Stimulated activated effector memory CD8-positive, alpha-beta T cell treated with anti-CD3 and anti-CD28 coated beads, Interleukin-12 subunit alpha, Interleukin-12 subunit beta, amount 100 ng/mL, for 72 hours (primary cell): ENCODE measurements at regions not wholly inside any gene's neighbourhood (a gene's known extent, or its start where the extent isn't known, plus 50 kb on each side); places are given as distances from the start of the nearest gene placed in this dataset.
A peak's percentile ranks its signal among the peaks of the same experiment; 100 is the strongest.

Source experiments
- ATAC-seq: fragments of 150-1000 bp; cut with Tn5 transposase; 2 replicates; pipeline ENCODE4 v1.10.0; 2021
- DNase-seq, 2 donors: peaks; one replicate each; pipeline ENCODE4 v3.0.0; 2021 to 2022; ENCODE audit warnings: low spot score in 2 of 2
- H3K27ac Mint-ChIP-seq: one replicate; pipeline ENCODE4 v1.8.0; 2022; ENCODE audit warnings: mild to moderate bottlenecking, mixed read lengths
- H3K36me3 Mint-ChIP-seq: one replicate; pipeline ENCODE4 v1.8.0; 2022; ENCODE audit warnings: mild to moderate bottlenecking, mixed read lengths
- H3K4me1 Mint-ChIP-seq: one replicate; pipeline ENCODE4 v1.8.0; 2022; ENCODE audit warnings: mixed read lengths
- H3K4me3 Mint-ChIP-seq: one replicate; pipeline ENCODE4 v1.8.0; 2022; ENCODE audit warnings: mild to moderate bottlenecking, mixed read lengths
- H3K9me3 Mint-ChIP-seq: one replicate; pipeline ENCODE4 v1.8.0; 2022; ENCODE audit warnings: mixed read lengths

GRCh38 chr18:23334569-23334968, 118.5 kb upstream of the RIOK3 start:
- no peak overlapping the region for H3K27ac Mint-ChIP-seq
- no peak for ATAC-seq
- no peaks in the 10 kb centered on the region for H3K36me3 Mint-ChIP-seq

DNA sequence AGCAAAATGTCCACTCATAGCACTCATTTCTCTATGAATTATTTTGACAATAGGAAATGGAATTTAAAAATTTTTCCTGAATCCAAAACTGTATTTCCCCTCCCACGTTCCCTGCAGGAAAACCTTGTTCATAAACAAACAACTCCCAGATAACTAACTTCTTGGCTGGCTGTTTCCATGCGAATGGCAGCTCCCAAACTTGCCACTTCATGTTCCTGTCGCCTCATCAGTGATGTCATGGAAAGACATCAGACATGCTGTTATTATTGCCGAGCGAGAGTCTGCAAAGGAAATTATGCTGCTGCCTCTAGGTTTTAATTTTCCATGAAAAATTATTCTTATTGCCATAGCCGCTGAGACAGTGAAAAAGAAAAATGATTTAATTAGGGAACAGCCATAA, 117.0 kb upstream of the RIOK3 start:
- H3K36me3 Mint-ChIP-seq: no peaks in the 10 kb centered on the region
- no peaks in the 10 kb centered on the region for H3K4me1 Mint-ChIP-seq
- DNase-seq (no peak), ATAC-seq (no peak)
- H3K9me3 Mint-ChIP-seq: no peaks in the 10 kb centered on the region
- no peak overlapping the region for H3K4me3 Mint-ChIP-seq
- no peak overlapping the region for H3K27ac Mint-ChIP-seq

More at GRCh38 chr18:23334569-23334968, 118.5 kb upstream of the RIOK3 start:
- H3K4me3 Mint-ChIP-seq: no peak overlapping the region
- no peaks in the 10 kb centered on the region for H3K4me1 Mint-ChIP-seq
- no peaks in the 10 kb centered on the region for H3K9me3 Mint-ChIP-seq
- DNase-seq: no peak

GRCh38 chr18:23337599-23338444, 115.3 kb upstream of the RIOK3 start:
- no peak overlapping the region for H3K27ac Mint-ChIP-seq
- no peaks in the 10 kb centered on the region for H3K9me3 Mint-ChIP-seq
- ATAC-seq: no peak
- H3K4me3 Mint-ChIP-seq: no peak overlapping the region
- no peaks in the 10 kb centered on the region for H3K36me3 Mint-ChIP-seq
- DNase-seq: no peak
- peaks cover 5% of the 10 kb centered on the region for H3K4me1 Mint-ChIP-seq

GRCh38 chr18:23340661-23341060, 112.4 kb upstream of the RIOK3 start:
- Mint-ChIP-seq H3K9me3 (no peaks in the 10 kb centered on the region), H3K4me3 (no peak overlapping the region), H3K27ac (no peak overlapping the region), H3K36me3 (no peaks in the 10 kb centered on the region), H3K4me1 (peaks cover 5% of the 10 kb centered on the region)
- no peak for ATAC-seq
- DNase-seq: peak in 1 of 2 donors; percentile 25

- H3K9me3 Mint-ChIP-seq: no peaks in the 10 kb centered on the region
- H3K36me3 Mint-ChIP-seq: no peaks in the 10 kb centered on the region
- DNase-seq (no peak), ATAC-seq (peak; percentile 57)
- H3K4me1 Mint-ChIP-seq: peaks cover 5% of the 10 kb centered on the region
- no peak overlapping the region for H3K4me3 Mint-ChIP-seq
- no peak overlapping the region for H3K27ac Mint-ChIP-seq
These were observed 111.7 kb upstream of the RIOK3 start for GRCh38 chr18:23341383-23341782.

GRCh38 chr18:23341983-23342382, 111.1 kb upstream of the RIOK3 start:
- Mint-ChIP-seq H3K27ac (no peak overlapping the region), H3K4me1 (peaks cover 5% of the 10 kb centered on the region), H3K36me3 (no peaks in the 10 kb centered on the region), H3K9me3 (no peaks in the 10 kb centered on the region), H3K4me3 (no peak overlapping the region)
- DNase-seq: no peak
- no peak for ATAC-seq

DNA sequence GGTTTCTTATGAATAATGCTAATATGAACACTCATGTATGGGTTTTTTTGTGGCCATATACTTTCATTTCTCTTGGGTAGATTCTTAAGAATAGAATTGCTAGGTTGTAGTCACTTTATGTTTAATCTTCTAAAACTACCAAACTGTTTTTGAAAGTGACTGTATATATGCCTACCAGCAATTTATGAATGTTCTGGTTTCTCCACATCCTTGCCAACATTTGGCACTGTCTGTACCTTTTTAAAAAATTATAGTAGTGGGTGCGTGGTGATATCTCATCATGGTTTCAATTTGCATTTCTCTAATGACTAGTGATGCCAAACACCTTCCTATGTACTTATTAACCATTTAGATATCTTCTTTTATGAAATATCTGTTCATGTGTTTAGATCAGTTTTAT, 110.6 kb upstream of the RIOK3 start:
- no peak overlapping the region for H3K27ac Mint-ChIP-seq
- peaks cover 5% of the 10 kb centered on the region for H3K4me1 Mint-ChIP-seq
- H3K36me3 Mint-ChIP-seq: no peaks in the 10 kb centered on the region
- no peak for DNase-seq
- peak; percentile 65 for ATAC-seq
- no peaks in the 10 kb centered on the region for H3K9me3 Mint-ChIP-seq
- no peak overlapping the region for H3K4me3 Mint-ChIP-seq

DNA sequence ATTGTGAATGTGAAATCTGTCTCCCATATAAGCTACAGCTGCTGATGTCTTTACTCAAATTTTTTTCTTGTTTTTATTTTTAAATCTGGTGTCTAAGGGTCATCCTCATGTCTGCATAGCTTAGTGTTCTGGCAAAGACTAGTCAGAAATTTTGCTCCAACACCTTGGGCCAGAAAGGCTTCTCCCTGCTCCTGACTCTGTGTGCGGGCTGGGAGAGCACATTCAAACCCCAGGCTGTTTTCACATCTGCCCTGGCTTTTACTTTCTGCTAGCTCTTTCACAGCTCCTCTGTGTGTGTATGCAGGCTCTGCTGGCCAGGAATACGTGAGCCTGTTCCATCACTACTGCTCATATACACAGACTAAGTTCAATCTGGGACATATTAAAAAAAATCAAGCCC, 102.9 kb upstream of the RIOK3 start:
- Mint-ChIP-seq H3K27ac (no peak overlapping the region), H3K4me1 (peaks cover 6% of the 10 kb centered on the region), H3K36me3 (peaks cover 12% of the 10 kb centered on the region), H3K4me3 (no peak overlapping the region), H3K9me3 (no peaks in the 10 kb centered on the region)
- ATAC-seq (no peak), DNase-seq (no peak)

DNA sequence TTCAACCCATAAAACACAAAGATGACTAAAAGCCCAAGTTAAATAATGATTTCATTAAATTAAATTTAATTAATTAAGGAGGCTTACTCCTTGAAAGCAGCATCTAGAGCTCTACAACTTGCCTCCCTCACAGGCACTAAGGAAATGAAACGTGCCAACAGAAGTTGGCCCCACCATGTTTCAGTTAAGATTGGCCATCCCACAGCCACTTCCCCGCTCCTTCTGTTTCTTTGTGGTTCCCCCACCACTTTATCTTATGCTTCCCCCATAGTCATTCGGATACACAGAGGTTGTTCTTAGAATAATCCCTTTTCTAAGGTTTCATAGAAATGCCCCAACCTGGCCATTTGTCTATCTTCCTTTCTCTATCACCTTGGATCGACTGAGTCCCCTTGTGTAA, 101.6 kb upstream of the RIOK3 start:
- ATAC-seq: no peak
- H3K36me3 Mint-ChIP-seq: peaks cover 12% of the 10 kb centered on the region
- H3K4me1 Mint-ChIP-seq: peaks cover 6% of the 10 kb centered on the region
- no peak overlapping the region for H3K27ac Mint-ChIP-seq
- DNase-seq: no peak
- no peak overlapping the region for H3K4me3 Mint-ChIP-seq
- H3K9me3 Mint-ChIP-seq: no peaks in the 10 kb centered on the region

- Mint-ChIP-seq H3K27ac (no peak overlapping the region), H3K4me3 (no peak overlapping the region), H3K4me1 (peaks cover 6% of the 10 kb centered on the region), H3K36me3 (peaks cover 12% of the 10 kb centered on the region), H3K9me3 (no peaks in the 10 kb centered on the region)
- DNase-seq (peak in 1 of 2 donors; percentile 13), ATAC-seq (no peak)
These were observed 101.0 kb upstream of the RIOK3 start for GRCh38 chr18:23352042-23352441.

GRCh38 chr18:23353459-23353858, 99.6 kb upstream of the RIOK3 start:
- no peak overlapping the region for H3K4me3 Mint-ChIP-seq
- no peak overlapping the region for H3K27ac Mint-ChIP-seq
- H3K9me3 Mint-ChIP-seq: no peaks in the 10 kb centered on the region
- ATAC-seq (no peak), DNase-seq (no peak)
- peaks cover 17% of the 10 kb centered on the region for H3K4me1 Mint-ChIP-seq
- H3K36me3 Mint-ChIP-seq: peaks cover 6% of the 10 kb centered on the region

- Mint-ChIP-seq H3K9me3 (no peaks in the 10 kb centered on the region), H3K4me1 (peaks cover 23% of the 10 kb centered on the region), H3K27ac (no peak overlapping the region), H3K36me3 (peaks cover 6% of the 10 kb centered on the region), H3K4me3 (no peak overlapping the region)
- DNase-seq (no peak), ATAC-seq (no peak)
These were observed 98.5 kb upstream of the RIOK3 start for GRCh38 chr18:23354625-23355024.

DNA sequence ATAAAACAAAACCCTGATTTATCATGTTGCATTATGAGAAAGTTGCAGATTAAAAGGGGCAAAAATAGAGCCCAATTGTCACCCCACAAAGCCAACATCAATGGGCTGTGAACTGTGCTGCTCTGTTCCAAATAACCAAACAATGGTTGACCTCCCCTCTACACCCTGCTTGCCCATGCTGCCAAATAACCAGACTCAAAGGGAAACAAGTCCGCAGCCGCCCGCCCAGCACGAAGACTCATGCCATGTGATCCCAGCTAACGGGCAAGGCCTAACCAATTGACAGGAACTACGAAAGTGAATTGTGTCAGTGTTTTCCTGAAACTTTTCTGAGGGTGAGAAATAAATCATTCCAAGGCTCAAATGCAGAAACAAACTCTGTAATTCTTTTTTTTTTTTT, 97.9 kb upstream of the RIOK3 start:
- no peak overlapping the region for H3K27ac Mint-ChIP-seq
- peaks cover 23% of the 10 kb centered on the region for H3K4me1 Mint-ChIP-seq
- DNase-seq (no peak), ATAC-seq (no peak)
- no peaks in the 10 kb centered on the region for H3K9me3 Mint-ChIP-seq
- H3K4me3 Mint-ChIP-seq: no peak overlapping the region
- peaks cover 6% of the 10 kb centered on the region for H3K36me3 Mint-ChIP-seq

- H3K36me3 Mint-ChIP-seq: peaks cover 6% of the 10 kb centered on the region
- no peak overlapping the region for H3K4me3 Mint-ChIP-seq
- ATAC-seq: no peak
- H3K9me3 Mint-ChIP-seq: no peaks in the 10 kb centered on the region
- H3K4me1 Mint-ChIP-seq: peaks cover 23% of the 10 kb centered on the region
- H3K27ac Mint-ChIP-seq: no peak overlapping the region
- no peak for DNase-seq
These were observed 96.7 kb upstream of the RIOK3 start for GRCh38 chr18:23356424-23356823.

- no peak for DNase-seq
- Mint-ChIP-seq H3K4me3 (no peak overlapping the region), H3K9me3 (no peaks in the 10 kb centered on the region), H3K27ac (peak overlapping the region; percentile 48), H3K4me1 (peaks cover 23% of the 10 kb centered on the region), H3K36me3 (peaks cover 3% of the 10 kb centered on the region)
- no peak for ATAC-seq
These were observed 96.0 kb upstream of the RIOK3 start for GRCh38 chr18:23356915-23357601.

DNA sequence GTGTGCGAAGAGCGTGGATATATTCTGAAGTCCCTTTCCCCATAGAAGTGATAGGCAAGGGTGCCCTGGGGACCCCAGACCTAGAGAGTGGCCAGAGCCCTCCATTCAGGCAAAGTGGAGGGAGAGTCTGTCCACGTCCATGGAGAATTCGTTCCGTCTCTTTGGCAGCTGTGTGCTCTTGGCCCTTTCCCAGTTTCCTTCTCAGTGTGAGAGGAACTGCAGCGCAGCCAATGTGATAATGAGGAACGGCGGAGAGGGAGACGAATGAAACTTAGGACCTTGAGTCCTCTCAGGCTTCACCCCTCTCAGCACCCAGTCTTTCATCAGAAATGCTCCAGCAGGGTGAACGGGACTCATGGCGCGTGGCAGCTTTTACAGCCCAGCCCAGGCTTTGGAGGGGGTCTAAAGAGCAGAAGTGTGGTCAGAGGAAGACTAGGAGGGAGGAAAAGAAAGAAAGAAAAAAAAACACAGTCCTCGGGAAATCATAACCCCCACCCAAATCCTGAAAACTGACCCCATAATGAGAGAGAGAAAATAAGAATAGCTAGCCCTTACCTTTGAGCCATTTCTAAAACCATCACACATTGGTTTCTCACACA, 95.0 kb upstream of the RIOK3 start:
- no peak for ATAC-seq
- no peak for DNase-seq
- H3K4me1 Mint-ChIP-seq: peaks cover 23% of the 10 kb centered on the region
- no peaks in the 10 kb centered on the region for H3K36me3 Mint-ChIP-seq
- no peaks in the 10 kb centered on the region for H3K9me3 Mint-ChIP-seq
- peak overlapping the region; percentile 24 for H3K4me3 Mint-ChIP-seq
- H3K27ac Mint-ChIP-seq: peak overlapping the region; percentile 37
